WTC11 (cell line): ENCODE measurements at regions not wholly inside any gene's neighbourhood (a gene's known extent, or its start where the extent isn't known, plus 50 kb on each side); places are given as distances from the start of the nearest gene placed in this dataset.

Source experiments
- ATAC-seq: fragments of 200-7000 bp; cut with Tn5 transposase; 2 replicates; pipeline ENCODE4 v1.10.0; 2021; ENCODE audit warnings: mild to moderate bottlenecking, moderate library complexity
- CTCF ChIA-PET: fragments of 300-600 bp; sonication (Branson Sonifier 250); formaldehyde crosslinking; loops from one replicate; lab custom pipeline; 2021; ENCODE audit warnings: antibody characterized with exemption; lab: Charles Lee
- POLR2A ChIA-PET: fragments of 350-600 bp; sonication (Branson Sonifier 250); formaldehyde crosslinking; loops from one replicate; lab custom pipeline; 2021; ENCODE audit warnings: antibody characterized with exemption; lab: Charles Lee
- DNase-seq: peaks from one replicate; pipeline ENCODE4 v3.0.0; 2021; ENCODE audit warnings: low spot score
- H3K27ac Mint-ChIP-seq: 2 replicates; pipeline ENCODE4 v1.8.0; 2021; ENCODE audit warnings: mixed read lengths
- H3K27me3 Mint-ChIP-seq: 2 replicates; pipeline ENCODE4 v1.8.0; 2021; ENCODE audit warnings: low read depth, mild to moderate bottlenecking, moderate library complexity, mixed read lengths
- H3K36me3 Mint-ChIP-seq: 2 replicates; pipeline ENCODE4 v1.8.0; 2021; ENCODE audit warnings: mixed read lengths
- H3K4me1 Mint-ChIP-seq: 2 replicates; pipeline ENCODE4 v1.8.0; 2022; ENCODE audit warnings: mixed read lengths
- H3K4me3 Mint-ChIP-seq: 2 replicates; pipeline ENCODE4 v1.8.0; 2021; ENCODE audit warnings: mild to moderate bottlenecking, moderate library complexity, mixed read lengths
- H3K9me3 Mint-ChIP-seq: 2 replicates; pipeline ENCODE4 v1.8.0; 2021; ENCODE audit warnings: mixed read lengths
- ARID4B ChIP-seq: sonication (generic); formaldehyde crosslinking; IDR thresholded peaks from 2 replicates; pipeline ENCODE4 v1.8.0; 2023; ENCODE audit warnings: missing genetic modification reagents, mild to moderate bottlenecking, borderline replicate concordance
- CREB1 ChIP-seq: sonication (generic); formaldehyde crosslinking; IDR thresholded peaks from 2 replicates; pipeline ENCODE4 v1.8.0; 2023; ENCODE audit warnings: mild to moderate bottlenecking, missing genetic modification reagents
- E2F4 ChIP-seq: sonication (generic); formaldehyde crosslinking; IDR thresholded peaks from 2 replicates; pipeline ENCODE4 v1.8.1; 2022; ENCODE audit warnings: low read depth, mild to moderate bottlenecking, moderate library complexity, missing genetic modification reagents, borderline replicate concordance
- ELF4 ChIP-seq: sonication (generic); formaldehyde crosslinking; IDR thresholded peaks from 2 replicates; pipeline ENCODE4 v1.8.1; 2022; ENCODE audit warnings: low read depth, mild to moderate bottlenecking, moderate library complexity, missing genetic modification reagents
- EMX1 ChIP-seq: fragments of 250-450 bp; sonication (Bioruptor Pico); IDR thresholded peaks from 2 replicates; pipeline ENCODE4 v1.8.0; 2021; ENCODE audit warnings: mild to moderate bottlenecking
- ERG ChIP-seq: fragments of 250-450 bp; sonication (Bioruptor Pico); IDR thresholded peaks from 2 replicates; pipeline ENCODE4 v1.8.0; 2021; ENCODE audit warnings: mild to moderate bottlenecking
- IRF1 ChIP-seq: sonication (generic); formaldehyde crosslinking; IDR thresholded peaks from 2 replicates; pipeline ENCODE4 v1.8.0; 2023; ENCODE audit warnings: missing genetic modification reagents
- JAZF1 ChIP-seq: fragments of 250-450 bp; sonication (Bioruptor Pico); IDR thresholded peaks from 2 replicates; pipeline ENCODE4 v1.9.0; 2021; ENCODE audit warnings: moderate library complexity, mild to moderate bottlenecking, inconsistent platforms
- MLX ChIP-seq: sonication (generic); formaldehyde crosslinking; IDR thresholded peaks from 2 replicates; pipeline ENCODE4 v1.8.1; 2023; ENCODE audit warnings: mild to moderate bottlenecking, missing genetic modification reagents, moderate library complexity
- NR3C1 ChIP-seq: sonication (generic); formaldehyde crosslinking; conservative IDR thresholded peaks from 2 replicates; pipeline ENCODE4 v1.8.1; 2023; ENCODE audit warnings: low read depth, mild to moderate bottlenecking, missing genetic modification reagents
- SP1 ChIP-seq: sonication (generic); formaldehyde crosslinking; conservative IDR thresholded peaks from 2 replicates; pipeline ENCODE4 v1.8.1; 2022; ENCODE audit warnings: missing genetic modification reagents
- ZBTB21 ChIP-seq: sonication (generic); formaldehyde crosslinking; IDR thresholded peaks from 2 replicates; pipeline ENCODE4 v1.8.1; 2023; ENCODE audit warnings: mild to moderate bottlenecking, missing genetic modification reagents, borderline replicate concordance
- ZNF138 ChIP-seq: sonication (generic); formaldehyde crosslinking; conservative IDR thresholded peaks from 2 replicates; pipeline ENCODE4 v1.8.1; 2022; ENCODE audit warnings: mild to moderate bottlenecking, moderate library complexity, missing genetic modification reagents
- ZNF219 ChIP-seq: sonication (generic); formaldehyde crosslinking; IDR thresholded peaks from 2 replicates; pipeline ENCODE4 v1.8.0; 2023; ENCODE audit warnings: missing genetic modification reagents, mild to moderate bottlenecking, borderline replicate concordance
- ZNF263 ChIP-seq: sonication (generic); formaldehyde crosslinking; IDR thresholded peaks from 2 replicates; pipeline ENCODE4 v1.8.1; 2022; ENCODE audit warnings: low read depth, mild to moderate bottlenecking, moderate library complexity, missing genetic modification reagents
- ZNF416 ChIP-seq: fragments of 250-450 bp; sonication (Bioruptor Pico); IDR thresholded peaks from 2 replicates; pipeline ENCODE4 v1.9.0; 2021; ENCODE audit warnings: mild to moderate bottlenecking, inconsistent platforms
- ZSCAN18 ChIP-seq: fragments of 250-450 bp; sonication (Bioruptor Pico); IDR thresholded peaks from 2 replicates; pipeline ENCODE4 v2.1.2; 2022; ENCODE audit warnings: mild to moderate bottlenecking, moderate library complexity

GRCh38 chr1:87174724-87175245 is 153.9 kb upstream of the LMO4 start:
- H3K27me3 Mint-ChIP-seq, result no peaks in the 10 kb centered on the region
- H3K4me1 Mint-ChIP-seq, result peaks cover 8% of the 10 kb centered on the region
- no peak for TF ChIP-seq MLX
- TF ChIP-seq ERG, result no peak
- TF ChIP-seq ZBTB21 (CRISPR knock-in tag), result no peak
- TF ChIP-seq ZNF416 (CRISPR knock-in tag), result no peak
- TF ChIP-seq E2F4 (CRISPR knock-in tag), result no peak
- no peak for TF ChIP-seq EMX1 (CRISPR knock-in tag)
- no peak overlapping the region for H3K27ac Mint-ChIP-seq
- no peaks in the 10 kb centered on the region for H3K36me3 Mint-ChIP-seq
- ChIA-PET CTCF (interaction anchor here (0.8 kb wide), 1 partner anchor 18 kb away, joined by 3 read pairs; no protein-coding TSS in a partner anchor), POLR2A (no interaction called here)
- H3K4me3 Mint-ChIP-seq, result no peak overlapping the region
- no peak for ATAC-seq
- no peak for DNase-seq
- no peaks in the 10 kb centered on the region for H3K9me3 Mint-ChIP-seq

GRCh38 chr1:87176087-87176486 is 152.6 kb upstream of the LMO4 start:
- Mint-ChIP-seq H3K36me3 (no peaks in the 10 kb centered on the region), H3K4me1 (peaks cover 5% of the 10 kb centered on the region), H3K4me3 (no peak overlapping the region), H3K27me3 (no peaks in the 10 kb centered on the region), H3K27ac (no peak overlapping the region), H3K9me3 (no peaks in the 10 kb centered on the region)
- POLR2A ChIA-PET, result no interaction called here
- ATAC-seq, result no peak
- no peak for TF ChIP-seq ARID4B (CRISPR knock-in tag)
- no peak for TF ChIP-seq ZNF138 (CRISPR knock-in tag)
- no peak for TF ChIP-seq ELF4 (CRISPR knock-in tag)
- no peak for TF ChIP-seq JAZF1 (CRISPR knock-in tag)
- no peak for TF ChIP-seq MLX
- no peak for TF ChIP-seq ZNF263 (CRISPR knock-in tag)
- TF ChIP-seq, all 79 proteins: peak for 0
- no peak for DNase-seq
- CTCF ChIA-PET, result no interaction called here

GRCh38 chr1:87176514-87176913 is 152.2 kb upstream of the LMO4 start:
- Mint-ChIP-seq H3K4me1 (peaks cover under 1% of the 10 kb centered on the region; the same call in 1 of the 2 replicates), H3K27ac (no peak overlapping the region), H3K9me3 (no peaks in the 10 kb centered on the region), H3K4me3 (no peak overlapping the region), H3K36me3 (no peaks in the 10 kb centered on the region), H3K27me3 (no peaks in the 10 kb centered on the region)
- POLR2A ChIA-PET, result no interaction called here
- DNase-seq, result no peak
- CTCF ChIA-PET, result interaction anchor here (0.6 kb wide), 1 partner anchor 296 kb away, joined by 3 read pairs; no protein-coding TSS in a partner anchor
- ATAC-seq, result no peak
- TF ChIP-seq EMX1 (CRISPR knock-in tag) (no peak), CREB1 (CRISPR knock-in tag) (no peak), SP1 (CRISPR knock-in tag) (no peak), IRF1 (no peak), ZNF219 (no peak), ZSCAN18 (CRISPR knock-in tag) (no peak), NR3C1 (CRISPR knock-in tag) (no peak)
